HG03342 (cell line): ENCODE measurements at regions not wholly inside any gene's neighbourhood (a gene's known extent, or its start where the extent isn't known, plus 50 kb on each side); places are given as distances from the start of the nearest gene placed in this dataset.

Experiments used
- ATAC-seq: cut with Tn5 transposase; IDR thresholded peaks from one replicate; pipeline ENCODE4 v1.9.1; 2021; ENCODE audit warnings: mild to moderate bottlenecking, moderate library complexity; ENCODE audit not compliant: unreplicated experiment

- ATAC-seq: no peak
Measured at GRCh38 chr19:28948026-28948425, 264.9 kb downstream of the UQCRFS1 start.

DNA sequence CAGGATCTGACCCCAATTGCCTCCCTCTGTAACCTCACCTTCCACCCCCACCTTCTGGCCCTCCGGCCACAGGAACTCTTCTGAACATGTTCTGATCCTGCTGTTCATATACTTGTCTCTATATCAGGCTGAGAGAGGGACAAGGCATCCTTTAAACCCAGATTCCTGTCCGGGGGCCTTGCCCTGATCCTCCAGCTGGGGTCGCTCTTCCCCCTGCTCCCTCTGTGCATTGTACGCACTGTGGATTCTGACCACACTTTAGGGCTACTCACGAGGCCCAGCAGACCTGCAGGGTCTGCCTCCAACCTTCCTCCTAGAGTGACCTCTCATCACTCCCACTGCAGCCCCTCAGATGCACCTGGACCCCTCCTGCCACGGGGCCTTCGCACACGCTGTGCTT lies 269.3 kb downstream of the UQCRFS1 start:
- ATAC-seq: no peak

- ATAC-seq: no peak
Measured at GRCh38 chr19:28941833-28942232, 271.1 kb downstream of the UQCRFS1 start.

GRCh38 chr19:28940751-28941500 lies 272.0 kb downstream of the UQCRFS1 start:
- no peak for ATAC-seq

DNA sequence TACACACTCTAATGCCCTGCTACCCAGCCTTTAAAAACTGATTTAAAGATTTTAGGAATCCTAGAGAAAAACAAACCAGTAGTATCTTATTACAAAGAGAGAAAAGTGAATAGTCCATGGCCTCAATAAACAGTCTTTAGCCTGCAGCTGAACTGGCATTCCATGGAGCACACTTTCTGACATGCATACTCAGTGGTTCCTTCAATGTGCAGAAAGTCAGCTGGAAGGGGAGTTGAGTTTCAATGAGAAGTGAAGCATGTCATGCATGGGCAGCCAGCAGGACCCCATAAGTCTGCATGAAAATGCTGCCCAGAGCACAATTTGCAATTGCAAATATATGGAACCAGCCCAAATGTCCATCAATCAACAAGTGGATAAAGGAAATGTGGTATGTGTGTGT lies 273.7 kb downstream of the UQCRFS1 start:
- ATAC-seq: no peak

GRCh38 chr19:28936001-28936400 lies 276.9 kb downstream of the UQCRFS1 start:
- ATAC-seq: no peak

- no peak for ATAC-seq
Measured at GRCh38 chr19:28934631-28935030, 278.3 kb downstream of the UQCRFS1 start.

- no peak for ATAC-seq
Measured at GRCh38 chr19:28933039-28933438, 279.9 kb downstream of the UQCRFS1 start.

GRCh38 chr19:28932446-28932845 lies 280.5 kb downstream of the UQCRFS1 start:
- ATAC-seq: no peak

GRCh38 chr19:28929006-28929405 lies 283.9 kb downstream of the UQCRFS1 start:
- no peak for ATAC-seq

- no peak for ATAC-seq
Measured at GRCh38 chr19:28927456-28927855, 285.5 kb downstream of the UQCRFS1 start.

DNA sequence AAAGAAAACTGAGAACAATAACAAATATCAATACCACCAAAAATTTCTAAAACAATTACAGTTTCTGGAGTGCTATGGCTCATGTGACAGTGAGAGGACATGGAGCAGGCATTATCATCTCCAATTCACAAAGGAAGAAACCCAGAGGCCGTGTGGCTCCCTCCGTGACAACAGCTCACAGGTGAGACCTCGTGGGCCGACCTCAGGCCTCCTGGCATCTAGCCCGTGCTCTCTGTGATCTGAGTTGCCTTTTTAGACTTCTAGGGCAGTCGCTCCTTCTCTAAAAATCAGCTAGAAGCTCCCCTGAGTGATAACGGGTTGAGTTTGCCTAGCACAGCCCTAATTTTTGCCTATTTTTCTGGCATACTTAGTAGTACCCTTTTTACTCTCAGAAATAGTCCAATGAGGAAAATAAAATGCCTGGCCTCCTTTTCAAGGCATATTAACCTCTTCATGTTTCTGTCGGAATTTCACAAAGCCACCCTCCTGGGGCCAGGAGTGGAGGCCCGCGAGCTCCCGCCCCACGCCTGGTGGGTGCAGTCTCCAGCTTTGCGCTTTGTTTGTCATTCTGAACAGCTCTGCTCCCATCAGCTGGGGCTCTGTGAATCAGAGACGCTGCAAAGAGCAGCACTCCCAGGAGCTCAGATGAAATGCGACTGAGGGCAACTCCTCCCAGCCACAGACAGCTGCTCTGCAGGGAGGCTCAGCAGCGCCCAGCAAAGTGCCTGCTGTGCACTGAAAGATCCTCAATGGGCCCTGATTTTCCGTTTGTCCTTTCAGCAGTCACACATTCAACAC lies 292.5 kb downstream of the UQCRFS1 start:
- ATAC-seq: no peak

- ATAC-seq: no peak
Measured at GRCh38 chr19:28917621-28918020, 295.3 kb downstream of the UQCRFS1 start.

- ATAC-seq: no peak
Measured at GRCh38 chr19:28915737-28916460, 297.1 kb downstream of the UQCRFS1 start.

GRCh38 chr19:28915202-28915601 lies 297.7 kb downstream of the UQCRFS1 start:
- no peak for ATAC-seq

- ATAC-seq: no peak
Measured at GRCh38 chr19:28914173-28914572, 298.8 kb downstream of the UQCRFS1 start.

DNA sequence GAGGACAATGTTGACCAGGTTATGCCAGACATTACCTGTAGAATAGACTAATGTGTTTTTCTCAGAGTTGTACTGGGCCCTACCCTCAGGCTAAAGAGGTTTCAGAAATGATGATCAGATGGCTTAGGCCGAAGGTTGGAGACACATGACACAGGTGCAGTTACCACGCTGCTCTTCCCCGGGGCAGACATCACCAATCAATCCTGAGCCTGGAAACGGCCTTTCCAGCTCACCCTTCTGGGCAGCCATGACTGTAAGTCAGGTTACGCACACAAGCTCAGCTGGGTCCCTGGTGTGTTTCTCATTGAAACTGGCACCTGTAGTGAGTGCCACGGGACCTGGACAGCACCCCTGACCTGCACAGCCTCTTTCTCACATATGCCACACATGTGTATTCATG lies 299.3 kb downstream of the UQCRFS1 start:
- no peak for ATAC-seq

- no peak for ATAC-seq
Measured at GRCh38 chr19:28908941-28909340, 304.0 kb downstream of the UQCRFS1 start.

- no peak for ATAC-seq
Measured at GRCh38 chr19:28907534-28907933, 305.4 kb downstream of the UQCRFS1 start.

DNA sequence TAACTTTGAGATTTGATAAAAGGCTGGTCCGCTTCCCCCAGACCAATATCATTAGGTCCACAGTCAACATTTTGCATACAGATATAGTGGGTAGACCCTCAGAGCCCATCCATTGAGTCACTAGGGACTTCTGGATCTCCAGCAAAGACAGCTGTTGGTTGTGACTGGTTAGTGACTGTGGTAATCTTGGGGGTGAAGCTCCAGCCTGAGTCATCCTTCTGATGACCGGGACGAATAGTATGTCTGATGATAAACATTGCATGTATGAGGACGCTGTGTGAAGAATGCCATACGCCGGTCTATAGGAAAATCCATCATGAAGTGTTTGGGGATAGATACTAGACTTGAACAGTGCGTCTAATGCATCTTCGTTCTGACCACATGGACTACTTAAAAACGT lies 307.0 kb downstream of the UQCRFS1 start:
- no peak for ATAC-seq

GRCh38 chr19:28899703-28900102 lies 313.2 kb downstream of the UQCRFS1 start:
- no peak for ATAC-seq

GRCh38 chr19:28898249-28898648 lies 314.7 kb downstream of the UQCRFS1 start:
- no peak for ATAC-seq
